ENCODE measurements at regions not wholly inside any gene's neighbourhood (a gene's known extent, or its start where the extent isn't known, plus 50 kb on each side); places are given as distances from the start of the nearest gene placed in this dataset.

- no peak for DNase-seq
Measured at GRCh38 chr2:236805800-236806531, 236.3 kb downstream of the ACKR3 start.

DNA sequence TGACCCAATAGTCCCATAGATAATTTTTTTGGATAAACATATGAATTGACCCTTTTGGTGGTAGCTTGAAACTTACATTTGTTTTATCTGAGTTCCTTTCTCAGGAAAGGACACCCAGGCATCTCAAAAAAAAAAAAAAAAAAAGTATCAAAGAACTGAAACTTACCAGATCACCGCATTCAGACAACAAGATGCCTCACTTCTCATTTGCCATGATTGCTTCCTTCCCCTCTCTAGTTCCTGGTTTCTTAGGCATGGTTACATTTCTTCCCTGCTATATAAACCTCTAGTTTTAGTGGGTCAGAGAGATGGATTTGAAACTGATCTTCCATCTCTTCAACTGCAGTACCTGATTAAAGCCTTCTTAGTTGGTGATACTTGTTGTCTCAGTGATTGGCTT lies 240.1 kb downstream of the ACKR3 start:
- no peak for DNase-seq

GRCh38 chr2:236811062-236811656 lies 241.5 kb downstream of the ACKR3 start:
- DNase-seq, result no peak

GRCh38 chr2:236813766-236814165 lies 244.1 kb downstream of the ACKR3 start:
- DNase-seq, result no peak

- DNase-seq, result no peak
Measured at GRCh38 chr2:236814593-236814992, 245.0 kb downstream of the ACKR3 start.

- DNase-seq, result no peak
Measured at GRCh38 chr2:236815746-236816145, 246.1 kb downstream of the ACKR3 start.

DNA sequence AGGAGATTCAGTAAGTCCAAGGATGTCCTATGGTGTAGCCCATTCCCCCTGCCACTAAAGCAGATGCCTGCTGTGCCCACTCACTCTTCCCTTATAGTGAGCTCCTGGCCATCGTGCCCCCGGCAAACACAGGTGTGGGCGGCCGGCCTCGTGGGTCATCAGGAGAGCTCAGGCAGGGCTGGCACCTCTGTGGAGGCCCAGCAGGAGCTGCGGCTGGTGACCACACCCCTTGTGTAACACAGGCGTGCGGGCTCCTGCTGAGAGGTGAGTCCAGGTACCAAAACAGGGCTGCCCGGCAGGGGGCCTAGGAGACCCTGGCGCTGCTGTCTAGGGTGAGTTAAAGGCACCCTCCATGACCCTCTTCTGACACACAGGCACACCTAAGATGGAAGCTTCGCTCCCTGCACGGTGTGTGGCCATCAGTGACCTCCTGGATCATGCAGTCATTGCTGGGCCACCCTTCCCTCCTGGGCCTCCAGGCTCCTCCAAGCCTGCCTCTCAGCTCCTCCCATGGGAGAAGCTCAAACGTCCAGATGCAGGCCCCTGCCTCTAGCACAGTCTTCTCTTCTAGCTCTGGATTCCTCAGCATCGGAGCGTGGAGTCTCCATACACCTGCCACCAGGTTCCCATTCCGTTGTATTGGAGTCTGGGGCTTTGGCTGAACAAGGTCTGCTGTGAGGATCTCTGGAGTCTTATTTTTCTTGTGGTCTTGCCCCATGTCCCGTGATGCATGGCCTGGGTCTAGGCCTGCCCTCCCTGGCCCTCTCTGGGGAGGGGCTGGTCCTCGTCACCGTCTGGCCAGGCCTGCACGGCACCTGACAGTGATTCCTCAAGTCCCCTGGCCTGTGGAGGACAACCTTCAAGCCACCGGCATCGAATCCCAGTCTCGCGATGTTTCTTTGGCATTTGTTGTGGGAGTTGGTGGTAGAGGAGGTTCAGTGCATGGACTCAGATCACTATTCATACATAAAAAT lies 246.9 kb downstream of the ACKR3 start:
- DNase-seq, result no peak

- DNase-seq, result no peak
Measured at GRCh38 chr2:236818281-236819045, 248.8 kb downstream of the ACKR3 start.

GRCh38 chr2:236819275-236820002 lies 249.8 kb downstream of the ACKR3 start:
- no peak for DNase-seq

DNA sequence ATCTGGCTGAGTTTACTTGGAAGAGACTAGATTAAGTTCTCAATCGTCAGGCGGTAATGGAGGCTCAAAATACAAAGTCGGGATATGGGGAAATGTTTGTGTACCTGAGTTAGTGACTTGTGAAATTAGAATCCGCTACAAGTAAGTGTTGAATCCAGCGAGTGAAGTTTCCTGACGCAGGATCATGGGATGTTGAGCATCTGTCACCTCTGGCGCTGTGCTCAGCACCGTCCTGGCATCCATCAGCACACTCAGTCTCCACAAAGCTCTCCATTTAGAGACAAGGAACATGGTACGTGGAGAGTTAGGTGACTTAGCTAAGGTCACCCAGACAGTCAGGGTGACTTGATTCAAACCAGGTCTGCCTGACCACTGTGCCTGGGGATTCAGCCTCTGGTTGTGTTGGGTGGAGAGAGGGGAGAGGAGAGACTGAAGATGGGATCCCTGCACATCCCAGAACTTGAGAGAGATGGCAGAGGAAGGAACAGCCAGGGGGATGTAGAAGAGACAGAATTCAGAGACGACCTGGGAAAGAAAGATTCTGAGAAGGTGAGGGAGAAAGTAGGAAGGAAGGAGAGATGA lies 251.2 kb downstream of the ACKR3 start:
- DNase-seq, result no peak

DNA sequence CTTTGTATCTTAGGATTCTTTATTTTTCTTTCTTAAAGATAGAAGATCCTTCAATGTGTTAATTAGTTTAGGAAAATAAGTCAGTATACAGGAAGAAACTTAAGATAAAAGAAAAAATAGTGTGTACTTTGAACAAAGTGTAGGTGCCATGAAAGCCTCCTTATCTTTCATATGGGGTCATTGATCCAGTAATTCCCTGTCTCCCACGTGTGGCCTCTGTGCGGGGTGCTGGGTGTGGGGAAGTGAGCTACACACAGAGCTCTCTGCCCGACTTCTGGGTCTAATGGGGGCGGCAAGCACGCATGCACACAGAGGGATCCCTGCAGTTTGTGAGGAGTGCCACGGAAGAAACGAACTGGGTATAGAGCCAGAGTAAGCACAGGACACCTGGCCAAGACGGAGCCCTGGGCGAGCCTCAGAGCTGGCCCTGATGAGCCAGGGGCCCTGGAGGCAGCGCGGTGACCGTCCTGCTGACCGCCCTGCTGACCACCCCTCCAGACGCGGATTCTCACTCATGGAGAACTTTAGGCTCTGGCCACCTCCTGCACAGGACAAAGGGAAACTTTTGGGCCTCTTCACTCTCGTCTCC lies 253.5 kb downstream of the ACKR3 start:
- no peak for DNase-seq

DNA sequence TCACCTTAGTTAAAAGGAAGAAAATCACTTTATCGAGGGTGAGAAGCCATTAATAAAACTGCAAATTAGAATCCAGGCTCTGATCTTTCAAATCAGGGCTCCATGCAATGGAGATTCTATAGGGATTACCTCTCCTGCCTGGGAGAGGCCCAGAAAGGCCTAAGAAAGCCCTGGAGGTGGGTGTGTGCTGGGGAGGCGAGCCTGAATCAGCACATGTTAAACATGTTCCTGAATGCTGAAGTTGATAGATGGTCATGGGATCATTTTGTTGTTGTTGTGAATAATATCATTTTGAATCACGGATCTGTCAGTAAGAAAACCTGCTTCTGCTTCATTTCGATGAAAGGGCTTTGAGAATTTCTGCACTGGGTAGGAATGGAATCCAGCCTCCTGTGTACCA lies 254.3 kb downstream of the ACKR3 start:
- no peak for DNase-seq

GRCh38 chr2:236824836-236825235 lies 255.2 kb downstream of the ACKR3 start:
- DNase-seq, result no peak

- DNase-seq, result no peak
Measured at GRCh38 chr2:236825989-236826510, 256.4 kb downstream of the ACKR3 start.

DNA sequence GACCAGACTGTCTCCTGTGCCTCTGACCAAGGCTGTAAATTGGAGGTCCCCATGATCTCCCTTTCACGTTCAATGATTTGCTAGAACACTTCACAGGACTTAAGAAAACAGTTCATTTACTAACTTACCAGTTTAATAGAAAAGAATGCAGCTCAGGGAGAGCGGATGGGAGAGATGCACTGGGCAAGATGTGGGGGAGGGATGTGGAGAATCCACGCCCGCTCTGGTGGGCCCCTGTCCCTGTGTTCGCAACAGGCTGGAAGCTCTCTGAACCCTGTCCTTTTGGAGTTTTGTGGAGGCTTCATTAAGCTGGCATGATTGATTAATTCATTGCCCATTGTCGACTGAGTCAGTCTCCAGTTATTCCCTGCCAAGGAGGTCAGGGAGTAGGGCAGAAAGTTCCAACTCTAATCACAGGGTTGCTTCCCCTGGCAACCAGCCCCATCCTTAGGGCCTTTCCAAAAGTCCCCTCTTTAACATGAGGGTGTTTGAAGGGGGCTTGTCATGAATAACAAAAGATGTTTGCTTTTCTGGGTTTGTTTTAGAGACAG lies 257.1 kb downstream of the ACKR3 start:
- DNase-seq, result no peak

DNA sequence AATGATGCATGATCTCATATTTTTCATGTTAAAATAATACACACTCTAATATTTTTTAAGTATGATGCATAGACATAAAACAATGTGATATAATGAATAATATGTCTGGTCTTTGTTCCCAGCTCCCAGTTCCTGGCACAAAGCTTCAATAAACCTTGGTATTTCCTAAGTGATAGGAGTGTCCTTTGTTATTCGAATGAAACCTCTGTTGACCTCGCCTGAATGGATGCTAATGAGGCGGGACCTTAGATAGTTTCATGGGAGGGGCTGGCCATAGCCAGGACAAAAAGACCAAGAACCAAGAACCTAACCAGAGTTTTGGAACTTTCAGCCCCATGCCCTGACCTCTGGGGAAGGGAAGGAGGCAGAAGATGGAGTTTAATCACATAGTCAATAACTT lies 257.7 kb upstream of the COPS8 start:
- no peak for DNase-seq

GRCh38 chr2:236828820-236829219 lies 256.9 kb upstream of the COPS8 start:
- DNase-seq, result no peak

DNA sequence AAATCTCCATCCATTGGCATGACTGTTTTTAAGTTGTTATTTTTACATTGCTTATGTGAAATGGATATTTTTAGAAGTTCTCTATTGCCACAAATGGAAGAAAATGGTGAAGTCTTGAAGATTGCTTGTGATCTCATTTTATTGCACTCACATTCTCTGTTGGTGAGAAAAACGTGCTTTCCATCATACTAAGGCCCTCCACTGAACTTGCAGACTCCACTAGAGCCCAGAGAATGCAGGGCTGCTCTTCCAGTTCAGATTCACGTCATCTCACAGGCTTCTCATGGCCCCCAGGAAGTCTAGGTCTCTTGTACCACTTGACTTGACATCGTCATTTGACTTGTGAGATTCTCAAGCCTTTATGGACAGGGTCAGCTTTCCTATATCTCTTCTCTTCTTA lies 254.8 kb upstream of the COPS8 start:
- no peak for DNase-seq

- no peak for DNase-seq
Measured at GRCh38 chr2:236831698-236832097, 254.0 kb upstream of the COPS8 start.

GRCh38 chr2:236833501-236834073 lies 252.1 kb upstream of the COPS8 start:
- DNase-seq, result no peak

Data from activated CD4-positive, alpha-beta T cell treated with anti-CD3 and anti-CD28 coated beads for 4 hours (primary cell).